ENCODE measurements at regions not wholly inside any gene's neighbourhood (a gene's known extent, or its start where the extent isn't known, plus 50 kb on each side); places are given as distances from the start of the nearest gene placed in this dataset.

GRCh38 chr1:198888379-198888943 lies 249.6 kb downstream of the PTPRC start:
- no peaks in the 10 kb centered on the region for H3K36me3 ChIP-seq (ENCODE audit: insufficient read depth, low read length)
- no peak overlapping the region for H3K27ac ChIP-seq (ENCODE audit: low read depth, low read length)
- H3K9me3 ChIP-seq (ENCODE audit: low read length): no peaks in the 10 kb centered on the region
- no peak overlapping the region for H3K9ac ChIP-seq (ENCODE audit: low read length)
- no peaks in the 10 kb centered on the region for H3K27me3 ChIP-seq (ENCODE audit: control insufficient read depth in 1 of 2, insufficient read depth in 2 of 2, low read length in 2 of 2)
- no peaks in the 10 kb centered on the region for H3K4me1 ChIP-seq (ENCODE audit: insufficient read depth, low read length)
- H3K4me3 ChIP-seq (ENCODE audit: low read depth in 1 of 2, low read length in 2 of 2): no peak overlapping the region

GRCh38 chr1:198889101-198889500 lies 250.3 kb downstream of the PTPRC start:
- no peaks in the 10 kb centered on the region for H3K36me3 ChIP-seq (ENCODE audit: insufficient read depth, low read length)
- no peaks in the 10 kb centered on the region for H3K9me3 ChIP-seq (ENCODE audit: low read length)
- no peaks in the 10 kb centered on the region for H3K4me1 ChIP-seq (ENCODE audit: insufficient read depth, low read length)
- no peak overlapping the region for H3K27ac ChIP-seq (ENCODE audit: low read depth, low read length)
- no peak overlapping the region for H3K9ac ChIP-seq (ENCODE audit: low read length)
- H3K4me3 ChIP-seq (ENCODE audit: low read depth in 1 of 2, low read length in 2 of 2): no peak overlapping the region
- H3K27me3 ChIP-seq (ENCODE audit: control insufficient read depth in 1 of 2, insufficient read depth in 2 of 2, low read length in 2 of 2): no peaks in the 10 kb centered on the region

GRCh38 chr1:198889749-198890148 lies 250.9 kb downstream of the PTPRC start:
- Histone ChIP-seq H3K4me3 (ENCODE audit: low read depth in 1 of 2, low read length in 2 of 2) (no peak overlapping the region), H3K27ac (ENCODE audit: low read depth, low read length) (no peak overlapping the region), H3K4me1 (ENCODE audit: insufficient read depth, low read length) (no peaks in the 10 kb centered on the region), H3K9ac (ENCODE audit: low read length) (no peak overlapping the region), H3K36me3 (ENCODE audit: insufficient read depth, low read length) (no peaks in the 10 kb centered on the region), H3K9me3 (ENCODE audit: low read length) (no peaks in the 10 kb centered on the region), H3K27me3 (ENCODE audit: control insufficient read depth in 1 of 2, insufficient read depth in 2 of 2, low read length in 2 of 2) (no peaks in the 10 kb centered on the region)

- H3K9me3 ChIP-seq (ENCODE audit: low read length): no peaks in the 10 kb centered on the region
- H3K9ac ChIP-seq (ENCODE audit: low read length): no peak overlapping the region
- no peaks in the 10 kb centered on the region for H3K4me1 ChIP-seq (ENCODE audit: insufficient read depth, low read length)
- H3K27me3 ChIP-seq (ENCODE audit: control insufficient read depth in 1 of 2, insufficient read depth in 2 of 2, low read length in 2 of 2): no peaks in the 10 kb centered on the region
- no peak overlapping the region for H3K4me3 ChIP-seq (ENCODE audit: low read depth in 1 of 2, low read length in 2 of 2)
- no peak overlapping the region for H3K27ac ChIP-seq (ENCODE audit: low read depth, low read length)
- H3K36me3 ChIP-seq (ENCODE audit: insufficient read depth, low read length): no peaks in the 10 kb centered on the region
These were observed 251.5 kb downstream of the PTPRC start for GRCh38 chr1:198890214-198890930.

- Histone ChIP-seq H3K36me3 (ENCODE audit: insufficient read depth, low read length) (no peaks in the 10 kb centered on the region), H3K4me1 (ENCODE audit: insufficient read depth, low read length) (no peaks in the 10 kb centered on the region), H3K9ac (ENCODE audit: low read length) (no peak overlapping the region), H3K4me3 (ENCODE audit: low read depth in 1 of 2, low read length in 2 of 2) (no peak overlapping the region), H3K27ac (ENCODE audit: low read depth, low read length) (no peak overlapping the region), H3K9me3 (ENCODE audit: low read length) (no peaks in the 10 kb centered on the region), H3K27me3 (ENCODE audit: control insufficient read depth in 1 of 2, insufficient read depth in 2 of 2, low read length in 2 of 2) (no peaks in the 10 kb centered on the region)
These were observed 253.2 kb downstream of the PTPRC start for GRCh38 chr1:198892065-198892464.

- H3K9ac ChIP-seq (ENCODE audit: low read length): no peak overlapping the region
These were observed 254.3 kb downstream of the PTPRC start for GRCh38 chr1:198893141-198893540.

GRCh38 chr1:198893763-198894444 lies 255.1 kb downstream of the PTPRC start:
- Histone ChIP-seq H3K4me3 (ENCODE audit: low read depth in 1 of 2, low read length in 2 of 2) (no peak overlapping the region), H3K9me3 (ENCODE audit: low read length) (no peaks in the 10 kb centered on the region), H3K27ac (ENCODE audit: low read depth, low read length) (no peak overlapping the region), H3K9ac (ENCODE audit: low read length) (no peak overlapping the region), H3K4me1 (ENCODE audit: insufficient read depth, low read length) (no peaks in the 10 kb centered on the region), H3K27me3 (ENCODE audit: control insufficient read depth in 1 of 2, insufficient read depth in 2 of 2, low read length in 2 of 2) (no peaks in the 10 kb centered on the region), H3K36me3 (ENCODE audit: insufficient read depth, low read length) (no peaks in the 10 kb centered on the region)

More at GRCh38 chr1:198893141-198893540, 254.3 kb downstream of the PTPRC start:
- Histone ChIP-seq H3K27ac (ENCODE audit: low read depth, low read length) (no peak overlapping the region), H3K9me3 (ENCODE audit: low read length) (no peaks in the 10 kb centered on the region), H3K36me3 (ENCODE audit: insufficient read depth, low read length) (no peaks in the 10 kb centered on the region), H3K4me3 (ENCODE audit: low read depth in 1 of 2, low read length in 2 of 2) (no peak overlapping the region), H3K4me1 (ENCODE audit: insufficient read depth, low read length) (no peaks in the 10 kb centered on the region), H3K27me3 (ENCODE audit: control insufficient read depth in 1 of 2, insufficient read depth in 2 of 2, low read length in 2 of 2) (no peaks in the 10 kb centered on the region)

- Histone ChIP-seq H3K36me3 (ENCODE audit: insufficient read depth, low read length) (no peaks in the 10 kb centered on the region), H3K4me1 (ENCODE audit: insufficient read depth, low read length) (no peaks in the 10 kb centered on the region), H3K27ac (ENCODE audit: low read depth, low read length) (no peak overlapping the region), H3K4me3 (ENCODE audit: low read depth in 1 of 2, low read length in 2 of 2) (no peak overlapping the region), H3K9ac (ENCODE audit: low read length) (no peak overlapping the region), H3K9me3 (ENCODE audit: low read length) (no peaks in the 10 kb centered on the region), H3K27me3 (ENCODE audit: control insufficient read depth in 1 of 2, insufficient read depth in 2 of 2, low read length in 2 of 2) (no peaks in the 10 kb centered on the region)
These were observed 262.4 kb downstream of the PTPRC start for GRCh38 chr1:198901266-198901665.

- Histone ChIP-seq H3K4me1 (ENCODE audit: insufficient read depth, low read length) (no peaks in the 10 kb centered on the region), H3K27ac (ENCODE audit: low read depth, low read length) (no peak overlapping the region), H3K9ac (ENCODE audit: low read length) (no peak overlapping the region), H3K9me3 (ENCODE audit: low read length) (no peaks in the 10 kb centered on the region), H3K36me3 (ENCODE audit: insufficient read depth, low read length) (no peaks in the 10 kb centered on the region), H3K4me3 (ENCODE audit: low read depth in 1 of 2, low read length in 2 of 2) (no peak overlapping the region), H3K27me3 (ENCODE audit: control insufficient read depth in 1 of 2, insufficient read depth in 2 of 2, low read length in 2 of 2) (no peaks in the 10 kb centered on the region)
These were observed 263.8 kb downstream of the PTPRC start for GRCh38 chr1:198902655-198903054.

GRCh38 chr1:198903203-198903602 lies 264.4 kb downstream of the PTPRC start:
- H3K4me1 ChIP-seq (ENCODE audit: insufficient read depth, low read length): no peaks in the 10 kb centered on the region
- H3K9me3 ChIP-seq (ENCODE audit: low read length): no peaks in the 10 kb centered on the region
- no peak overlapping the region for H3K9ac ChIP-seq (ENCODE audit: low read length)
- H3K27me3 ChIP-seq (ENCODE audit: control insufficient read depth in 1 of 2, insufficient read depth in 2 of 2, low read length in 2 of 2): no peaks in the 10 kb centered on the region
- no peak overlapping the region for H3K27ac ChIP-seq (ENCODE audit: low read depth, low read length)
- no peaks in the 10 kb centered on the region for H3K36me3 ChIP-seq (ENCODE audit: insufficient read depth, low read length)
- no peak overlapping the region for H3K4me3 ChIP-seq (ENCODE audit: low read depth in 1 of 2, low read length in 2 of 2)

GRCh38 chr1:198903621-198904020 lies 264.8 kb downstream of the PTPRC start:
- no peaks in the 10 kb centered on the region for H3K4me1 ChIP-seq (ENCODE audit: insufficient read depth, low read length)
- H3K9ac ChIP-seq (ENCODE audit: low read length): no peak overlapping the region
- no peak overlapping the region for H3K27ac ChIP-seq (ENCODE audit: low read depth, low read length)
- no peaks in the 10 kb centered on the region for H3K9me3 ChIP-seq (ENCODE audit: low read length)
- H3K4me3 ChIP-seq (ENCODE audit: low read depth in 1 of 2, low read length in 2 of 2): no peak overlapping the region
- H3K36me3 ChIP-seq (ENCODE audit: insufficient read depth, low read length): no peaks in the 10 kb centered on the region
- H3K27me3 ChIP-seq (ENCODE audit: control insufficient read depth in 1 of 2, insufficient read depth in 2 of 2, low read length in 2 of 2): no peaks in the 10 kb centered on the region

Measured in muscle layer of colon (tissue), 2 donors.